ENCODE measurements at regions not wholly inside any gene's neighbourhood (a gene's known extent, or its start where the extent isn't known, plus 50 kb on each side); places are given as distances from the start of the nearest gene placed in this dataset.

GRCh38 chr10:6920072-6921019 lies 340.3 kb upstream of the PRKCQ start:
- H3K9me3 ChIP-seq, result no peaks in the 10 kb centered on the region
- peaks cover 0 to 7% (median 2%) of the 10 kb centered on the region in 4 donors for H3K4me1 ChIP-seq
- H3K36me3 ChIP-seq, result no peaks in the 10 kb centered on the region
- in situ Hi-C loops (cut with MboI; ENCODE audit: low pct_ligation_motif_present in 1 of 4, low pct_unique_long_range_greater_than_20kb in 1 of 4, low sequenced_read_pairs in 3 of 4), result loop anchor here in 2 of 4 donors (25.0 kb wide), 1 partner anchor 492 kb away; the partner anchor contains the start of gene SFMBT2 (in 2 of the 2)
- intact Hi-C loops (cut with DNase I; ENCODE audit: low total_unique reads), result loop anchor here (10.0 kb wide), 1 partner anchor 494 kb away; the partner anchor contains the start of gene SFMBT2
- no peak for TF ChIP-seq POLR2AphosphoS5 (IDR thresholded peaks at IDR 0.05)
- peak; percentile 33 to 56 (median 43) for TF ChIP-seq CTCF (IDR thresholded peaks at IDR 0.05)
- H3K4me3 ChIP-seq, result no peak overlapping the region
- no peak overlapping the region for H3K27ac ChIP-seq
- peak; percentile 77 for DNase-seq
- WGBS, 2 donors (ENCODE audit: low coverage in 1 of 2), result 23 to 31% methylated on average over 8 to 26 of the region's 26 CpGs
- no peaks in the 10 kb centered on the region for H3K27me3 ChIP-seq

- H3K9me3 ChIP-seq, result no peaks in the 10 kb centered on the region
- no peaks in the 10 kb centered on the region for H3K27me3 ChIP-seq
- no peaks in the 10 kb centered on the region for H3K36me3 ChIP-seq
- DNase-seq, result no peak
- intact Hi-C loops (cut with DNase I; ENCODE audit: low total_unique reads) (no loop called here), in situ Hi-C loops (cut with MboI; ENCODE audit: low pct_ligation_motif_present in 1 of 4, low pct_unique_long_range_greater_than_20kb in 1 of 4, low sequenced_read_pairs in 3 of 4) (loop anchor here (10.0 to 25.0 kb wide), 2 partner anchors 493 to 496 kb away; partner anchors contain the start of gene SFMBT2 (in 4 of the 4))
- H3K27ac ChIP-seq, result no peak overlapping the region
- TF ChIP-seq POLR2AphosphoS5 (IDR thresholded peaks at IDR 0.05) (no peak), EP300 (IDR thresholded peaks at IDR 0.05; ENCODE audit: low read depth) (no peak), CTCF (IDR thresholded peaks at IDR 0.05) (no peak), POLR2A (IDR thresholded peaks at IDR 0.05) (no peak)
- peaks cover 0 to 7% (median 2%) of the 10 kb centered on the region in 4 donors for H3K4me1 ChIP-seq
- H3K4me3 ChIP-seq, result no peak overlapping the region
- WGBS, 2 donors (ENCODE audit: low coverage in 1 of 2), result 75 to 83% methylated on average over 2 of the region's 2 CpGs
Measured at GRCh38 chr10:6919077-6919476, 339.0 kb upstream of the PRKCQ start.

GRCh38 chr10:6918305-6918704 lies 338.2 kb upstream of the PRKCQ start:
- no peaks in the 10 kb centered on the region for H3K27me3 ChIP-seq
- no peak overlapping the region for H3K4me3 ChIP-seq
- peak; percentile 59 for DNase-seq
- peaks cover 0 to 7% (median 2%) of the 10 kb centered on the region in 4 donors for H3K4me1 ChIP-seq
- in situ Hi-C loops (cut with MboI; ENCODE audit: low pct_ligation_motif_present in 1 of 4, low pct_unique_long_range_greater_than_20kb in 1 of 4, low sequenced_read_pairs in 3 of 4), result loop anchor here (10.0 to 25.0 kb wide), 2 partner anchors 494 to 496 kb away; partner anchors contain the start of gene SFMBT2 (in 4 of the 4)
- no peak for TF ChIP-seq POLR2A (IDR thresholded peaks at IDR 0.05)
- no peak for TF ChIP-seq POLR2AphosphoS5 (IDR thresholded peaks at IDR 0.05)
- no peak for TF ChIP-seq EP300 (IDR thresholded peaks at IDR 0.05; ENCODE audit: low read depth)
- TF ChIP-seq CTCF (IDR thresholded peaks at IDR 0.05), result peak in 4 of 5 experiments; percentile 16 to 36 (median 28)
- H3K27ac ChIP-seq, result no peak overlapping the region
- H3K9me3 ChIP-seq, result no peaks in the 10 kb centered on the region
- 60 to 61% methylated on average over 5 to 6 of the region's 6 CpGs for WGBS, 2 donors (ENCODE audit: low coverage in 1 of 2)
- H3K36me3 ChIP-seq, result no peaks in the 10 kb centered on the region
- intact Hi-C loops (cut with DNase I; ENCODE audit: low total_unique reads), result no loop called here

GRCh38 chr10:6917125-6917524 lies 337.0 kb upstream of the PRKCQ start:
- Histone ChIP-seq H3K4me1 (peaks cover 0 to 10% (median 4%) of the 10 kb centered on the region in 4 donors), H3K4me3 (no peak overlapping the region), H3K27ac (no peak overlapping the region), H3K36me3 (no peaks in the 10 kb centered on the region), H3K27me3 (no peaks in the 10 kb centered on the region), H3K9me3 (no peaks in the 10 kb centered on the region)
- in situ Hi-C loops (cut with MboI; ENCODE audit: low pct_ligation_motif_present in 1 of 4, low pct_unique_long_range_greater_than_20kb in 1 of 4, low sequenced_read_pairs in 3 of 4) (loop anchor here (10.0 to 25.0 kb wide), 2 partner anchors 495 to 498 kb away; partner anchors contain the start of gene SFMBT2 (in 4 of the 4)), intact Hi-C loops (cut with DNase I; ENCODE audit: low total_unique reads) (no loop called here)
- 57 to 76% methylated on average over 3 to 6 of the region's 6 CpGs for WGBS, 2 donors (ENCODE audit: low coverage in 1 of 2)
- no peak for TF ChIP-seq CTCF (IDR thresholded peaks at IDR 0.05)
- TF ChIP-seq POLR2A (IDR thresholded peaks at IDR 0.05), result no peak
- no peak for TF ChIP-seq POLR2AphosphoS5 (IDR thresholded peaks at IDR 0.05)
- TF ChIP-seq EP300 (IDR thresholded peaks at IDR 0.05; ENCODE audit: low read depth), result no peak
- DNase-seq, result no peak

Data from transverse colon (tissue), 4 donors.